HepG2 (cell line): ENCODE measurements at regions not wholly inside any gene's neighbourhood (a gene's known extent, or its start where the extent isn't known, plus 50 kb on each side); places are given as distances from the start of the nearest gene placed in this dataset.

Source experiments
- ATAC-seq: fragments of 200-7000 bp; cut with Tn5 transposase; 3 replicates; pipeline ENCODE4 v1.9.1; 2020; ENCODE audit warnings: mild to moderate bottlenecking, moderate library complexity
- BruUV-seq: library from RNA; stranded (reverse); fragments of 400-500 nt; replicated peaks from 2 replicates; lab custom pipeline; 2021; lab: Mats Ljungman, UMichigan
- CTCF ChIA-PET: fragments of 300-600 bp; formaldehyde crosslinking; extraction: SDS; loops from one replicate; lab custom pipeline; 2021; ENCODE audit warnings: low total read pairs, inconsistent platforms, low intra/inter-chr PET ratio; lab: Yijun Ruan, JAX
- POLR2A ChIA-PET: fragments of 350-600 bp; sonication (Branson Sonifier 250); formaldehyde crosslinking; loops from one replicate; lab custom pipeline; 2020; ENCODE audit warnings: antibody characterized with exemption, inconsistent platforms; lab: Yijun Ruan, JAX
- DNase-seq: peaks from one replicate; pipeline ENCODE4 v3.0.0-alpha.2; 2015; ENCODE audit warnings: low spot score
- FAIRE-seq: peaks from 3 replicates; lab custom pipeline; 2011; peaks lifted over from hg19 to GRCh38; lab: Jason Lieb, UNC
- H2AFZ ChIP-seq: one replicate; pipeline ENCODE4 v1.6.1; 2011; ENCODE audit warnings: low read length, inconsistent platforms
- H3K27ac ChIP-seq: fragments of 300-600 bp; 3 replicates; pipeline ENCODE4 v1.8.0; 2011; ENCODE audit warnings: mixed run types, mild to moderate bottlenecking, mixed read lengths, low read length, inconsistent platforms; ENCODE audit not compliant: insufficient read depth; ENCODE audit errors: extremely low read length
- H3K27me3 ChIP-seq, 2 experiments: fragments of 200-600 bp in 1 of 2; 2 replicates in 1 of 2; 3 replicates in 1 of 2; pipeline versions ENCODE4 v1.6.0 to v1.8.0; 2011; ENCODE audit warnings: low read length in 2 of 2, mild to moderate bottlenecking in 2 of 2, moderate library complexity in 2 of 2, inconsistent platforms in 1 of 2; ENCODE audit not compliant: insufficient read depth in 2 of 2, control insufficient read depth in 1 of 2
- H3K36me3 ChIP-seq, 2 experiments: fragments of 200-600 bp in 1 of 2; replicated peaks in 1 of 2; 2 replicates in 1 of 2; 3 replicates in 1 of 2; pipeline versions ENCODE4 v1.5.1 to v1.8.0; 2011; ENCODE audit warnings: low read length in 2 of 2, inconsistent platforms in 1 of 2; ENCODE audit not compliant: insufficient read depth in 2 of 2, control insufficient read depth in 1 of 2
- H3K4me1 ChIP-seq: 2 replicates; pipeline ENCODE4 v1.5.1; 2012; ENCODE audit warnings: low read length, inconsistent platforms; ENCODE audit not compliant: insufficient read depth
- H3K4me2 ChIP-seq: 2 replicates; pipeline ENCODE4 v1.6.0; 2011; ENCODE audit warnings: low read depth, low read length, inconsistent platforms
- H3K4me3 ChIP-seq, 3 experiments: fragments of 200-600 bp in 1 of 3; sonication (generic), shearing (Covaris generic) in 1 of 3; replicated peaks in 1 of 3; 2 replicates each; pipeline ENCODE4 v1.5.1; 2011 to 2016; ENCODE audit warnings: low read length in 3 of 3, inconsistent platforms in 2 of 3, low read depth in 2 of 3, mild to moderate bottlenecking in 2 of 3, control low read depth in 1 of 3, mixed read lengths in 1 of 3; ENCODE audit not compliant: insufficient read depth in 1 of 3
- H3K79me2 ChIP-seq: one replicate; pipeline ENCODE4 v1.6.1; 2011; ENCODE audit warnings: low read length, inconsistent platforms; ENCODE audit not compliant: insufficient read depth
- H3K9ac ChIP-seq: 2 replicates; pipeline ENCODE4 v1.6.0; 2011; ENCODE audit warnings: mild to moderate bottlenecking, low read depth, low read length, inconsistent platforms; ENCODE audit not compliant: insufficient read depth
- H3K9me3 ChIP-seq: 2 replicates; pipeline ENCODE4 v1.5.1; 2012; ENCODE audit warnings: mild to moderate bottlenecking, low read length
- H4K20me1 ChIP-seq: 2 replicates; pipeline ENCODE4 v1.6.0; 2011; ENCODE audit warnings: inconsistent platforms, mild to moderate bottlenecking, low read length, moderate library complexity; ENCODE audit not compliant: insufficient read depth
- ARNT2 ChIP-seq: sonication (generic); formaldehyde crosslinking; IDR thresholded peaks from 2 replicates; pipeline ENCODE4 v1.8.0; 2022; ENCODE audit warnings: mild to moderate bottlenecking, low read depth, missing genetic modification reagents, moderate library complexity
- BRCA1 ChIP-seq: sonication (generic); formaldehyde crosslinking; IDR thresholded peaks from 2 replicates; pipeline ENCODE4 v1.4.0; 2020; ENCODE audit warnings: missing genetic modification reagents
- CBX5 ChIP-seq: sonication (generic); formaldehyde crosslinking; IDR thresholded peaks from 2 replicates; pipeline ENCODE4 v1.4.0; 2020; ENCODE audit warnings: missing genetic modification reagents, borderline replicate concordance
- EP300 ChIP-seq, 3 experiments: sonication (generic) in 1 of 3; formaldehyde crosslinking in 1 of 3; IDR thresholded peaks; 2 replicates each; pipeline versions ENCODE4 v1.5.1 to v1.6.1; 2011 to 2020; ENCODE audit warnings: low read depth in 2 of 3, low read length in 2 of 3, borderline replicate concordance in 1 of 3, improper control_type of control experiment in 1 of 3, mild to moderate bottlenecking in 1 of 3, missing genetic modification reagents in 1 of 3, moderate library complexity in 1 of 3
- FLYWCH1 ChIP-seq: sonication (generic); formaldehyde crosslinking; IDR thresholded peaks from 2 replicates; pipeline ENCODE4 v1.8.1; 2023; ENCODE audit warnings: mild to moderate bottlenecking, missing genetic modification reagents
- FOSL2 ChIP-seq: sonication (generic); formaldehyde crosslinking; IDR thresholded peaks from 2 replicates; pipeline ENCODE4 v1.4.0; 2020; ENCODE audit warnings: missing genetic modification reagents
- FOXK1 ChIP-seq: sonication (generic); formaldehyde crosslinking; IDR thresholded peaks from 2 replicates; pipeline ENCODE4 v1.4.0; 2020; ENCODE audit warnings: low read depth, missing genetic modification reagents, borderline replicate concordance
- GFI1 ChIP-seq: sonication (generic); formaldehyde crosslinking; IDR thresholded peaks from 2 replicates; pipeline ENCODE4 v1.5.0; 2020; ENCODE audit warnings: missing genetic modification reagents, mild to moderate bottlenecking, borderline replicate concordance
- MBNL3 ChIP-seq: fragments of 250-450 bp; sonication (Bioruptor Pico); conservative IDR thresholded peaks from 2 replicates; pipeline ENCODE4 v1.8.0; 2022; ENCODE audit warnings: mild to moderate bottlenecking, inconsistent platforms
- MED1 ChIP-seq: sonication (generic); formaldehyde crosslinking; IDR thresholded peaks from 2 replicates; pipeline ENCODE4 v1.4.0; 2020; ENCODE audit warnings: missing genetic modification reagents
- NCOA2 ChIP-seq: sonication (generic); formaldehyde crosslinking; IDR thresholded peaks from 2 replicates; pipeline ENCODE4 v1.8.0; 2022; ENCODE audit warnings: inconsistent platforms
- NKX3-1 ChIP-seq: sonication (generic); formaldehyde crosslinking; IDR thresholded peaks from 2 replicates; pipeline ENCODE4 v1.5.0; 2020; ENCODE audit warnings: missing genetic modification reagents
- NR2F1 ChIP-seq, 2 experiments: fragments of 450-650 bp in 1 of 2; formaldehyde crosslinking in 1 of 2; IDR thresholded peaks; 2 replicates each; pipeline versions ENCODE4 v1.5.0 to v1.6.1; 2016 to 2020; ENCODE audit warnings: mild to moderate bottlenecking in 1 of 2, missing compliant biosample characterization in 1 of 2, missing genetic modification reagents in 1 of 2, moderate library complexity in 1 of 2
- NR2F2 ChIP-seq: IDR thresholded peaks from 2 replicates; pipeline ENCODE4 v1.6.1; 2012; ENCODE audit warnings: low read depth, inconsistent platforms, borderline replicate concordance
- PITX1 ChIP-seq: sonication (generic); formaldehyde crosslinking; IDR thresholded peaks from 2 replicates; pipeline ENCODE4 v1.5.1; 2020; ENCODE audit warnings: mild to moderate bottlenecking, missing genetic modification reagents
- SOX13 ChIP-seq, 3 experiments: fragments of 450-650 bp in 1 of 3; sonication (generic) in 1 of 3; formaldehyde crosslinking in 1 of 3; IDR thresholded peaks in 2 of 3; conservative IDR thresholded peaks in 1 of 3; 2 replicates each; pipeline versions ENCODE4 v1.5.0 to v1.6.1; 2016 to 2020; ENCODE audit warnings: antibody characterized with exemption in 1 of 3, mild to moderate bottlenecking in 1 of 3, missing compliant biosample characterization in 1 of 3, missing genetic modification reagents in 1 of 3, moderate library complexity in 1 of 3
- ZNF607 ChIP-seq: sonication (generic); formaldehyde crosslinking; IDR thresholded peaks from 2 replicates; pipeline ENCODE4 v1.5.1; 2020; ENCODE audit warnings: missing genetic modification reagents, mild to moderate bottlenecking, borderline replicate concordance
- ZNF83 ChIP-seq: sonication (generic); formaldehyde crosslinking; IDR thresholded peaks from 2 replicates; pipeline ENCODE4 v1.4.0; 2020; ENCODE audit warnings: missing genetic modification reagents, mild to moderate bottlenecking, borderline replicate concordance
- WGBS: methylation state at CpG from one replicate; pipeline ENCODE4 v1.1.6; 2017; ENCODE audit warnings: low lambda C conversion rate; 5-methylcytosine and 5-hydroxymethylcytosine counted together
- in situ Hi-C: cut with HindIII; loops from 2 replicates; pipeline ENCODE4 v1.10.0; 2017; ENCODE audit warnings: low pct_unique_long_range_greater_than_20kb; ENCODE audit not compliant: extremely low pct_ligation_motif_present
- intact Hi-C: fragments of 100-400 bp; cut with micrococcal nuclease; formaldehyde crosslinking; loops from one replicate; pipeline ENCODE4 v1.10.0; 2022; ENCODE audit not compliant: unreplicated experiment
- TF ChIP-seq, protein P1 (sequence below): sonication (generic); formaldehyde crosslinking; IDR thresholded peaks from 2 replicates; pipeline ENCODE4 v1.4.0; 2020; ENCODE audit warnings: missing genetic modification reagents
- TF ChIP-seq, protein P2 (sequence below): sonication (generic); formaldehyde crosslinking; IDR thresholded peaks from 2 replicates; pipeline ENCODE4 v1.4.0; 2020; ENCODE audit warnings: missing genetic modification reagents
- TF ChIP-seq, protein P3 (sequence below): sonication (generic); formaldehyde crosslinking; IDR thresholded peaks from 2 replicates; pipeline ENCODE4 v1.8.0; 2023; ENCODE audit warnings: mild to moderate bottlenecking, missing genetic modification reagents

DNA sequence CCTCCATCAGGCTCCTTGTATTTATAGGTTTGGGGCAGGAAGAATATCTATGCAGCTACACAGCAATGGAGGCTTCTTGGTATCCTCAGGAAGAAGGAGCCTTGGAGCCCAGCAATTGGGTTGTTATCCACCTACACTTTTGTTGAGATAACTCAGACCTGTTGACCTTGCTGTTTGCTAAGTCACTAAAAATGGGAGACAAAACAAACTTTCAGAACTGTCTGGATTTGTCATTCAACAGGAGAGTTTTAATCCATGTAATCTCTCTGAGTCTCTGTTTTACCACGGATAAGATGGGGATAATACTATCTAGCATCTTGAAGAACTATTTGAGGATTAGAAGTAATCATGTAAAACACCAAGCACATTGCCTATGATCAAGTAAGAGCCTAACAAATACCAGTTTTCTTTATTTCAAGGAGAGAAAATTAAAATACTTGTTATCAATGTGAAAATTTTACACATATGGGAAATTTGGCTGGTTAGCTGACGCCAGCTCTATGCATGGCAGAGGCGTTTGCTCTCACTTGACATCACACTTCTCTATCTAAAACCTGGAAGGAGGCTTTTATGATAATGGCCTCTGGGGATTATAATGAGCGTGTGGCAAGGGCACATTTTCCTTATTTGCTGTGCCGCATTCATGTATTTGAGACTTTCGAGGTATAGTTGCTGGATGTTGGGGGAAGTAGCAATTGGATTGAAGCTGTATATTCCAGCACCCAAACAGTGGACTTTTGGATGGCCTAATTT, 215.6 kb downstream of the PDCD6IP start:
- H3K4me1 ChIP-seq, result peaks cover 58% of the 10 kb centered on the region
- BruUV-seq, result no TSS peak
- no peaks in the 10 kb centered on the region for H3K79me2 ChIP-seq
- no peak overlapping the region for H3K9ac ChIP-seq
- ATAC-seq, result no peak
- no peaks in the 10 kb centered on the region for H3K9me3 ChIP-seq
- H2AFZ ChIP-seq, result no peak overlapping the region
- H4K20me1 ChIP-seq, result no peaks in the 10 kb centered on the region
- in situ Hi-C loops (no loop called here), intact Hi-C loops (no loop called here)
- FAIRE-seq, result peak; percentile 32
- H3K36me3 ChIP-seq, result no peaks in the 10 kb centered on the region
- H3K27ac ChIP-seq, result no peak overlapping the region
- 85% methylated on average over 6 of the region's 6 CpGs for WGBS
- peak; percentile 52 for DNase-seq
- no peak overlapping the region for H3K4me3 ChIP-seq
- no peak overlapping the region for H3K4me2 ChIP-seq
- CTCF ChIA-PET, result interaction anchor here (3.4 kb wide), 1 partner anchor 34 kb away, joined by 21 read pairs; no protein-coding TSS in a partner anchor
- no peaks in the 10 kb centered on the region for H3K27me3 ChIP-seq
- POLR2A ChIA-PET, result no interaction called here
- no peak for TF ChIP-seq ZNF607
- TF ChIP-seq, protein P1, sequence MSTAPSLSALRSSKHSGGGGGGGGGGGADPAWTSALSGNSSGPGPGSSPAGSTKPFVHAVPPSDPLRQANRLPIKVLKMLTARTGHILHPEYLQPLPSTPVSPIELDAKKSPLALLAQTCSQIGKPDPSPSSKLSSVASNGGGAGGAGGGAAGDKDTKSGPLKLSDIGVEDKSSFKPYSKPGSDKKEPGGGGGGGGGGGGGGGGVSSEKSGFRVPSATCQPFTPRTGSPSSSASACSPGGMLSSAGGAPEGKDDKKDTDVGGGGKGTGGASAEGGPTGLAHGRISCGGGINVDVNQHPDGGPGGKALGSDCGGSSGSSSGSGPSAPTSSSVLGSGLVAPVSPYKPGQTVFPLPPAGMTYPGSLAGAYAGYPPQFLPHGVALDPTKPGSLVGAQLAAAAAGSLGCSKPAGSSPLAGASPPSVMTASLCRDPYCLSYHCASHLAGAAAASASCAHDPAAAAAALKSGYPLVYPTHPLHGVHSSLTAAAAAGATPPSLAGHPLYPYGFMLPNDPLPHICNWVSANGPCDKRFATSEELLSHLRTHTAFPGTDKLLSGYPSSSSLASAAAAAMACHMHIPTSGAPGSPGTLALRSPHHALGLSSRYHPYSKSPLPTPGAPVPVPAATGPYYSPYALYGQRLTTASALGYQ (CRISPR knock-in tag), result 0 out of 2 replicates have a peak, but pooled peaks have one; percentile 31
- no peak for TF ChIP-seq SOX13 (IDR thresholded peaks at IDR 0.05)
- TF ChIP-seq SOX13 (CRISPR knock-in tag; conservative IDR thresholded peaks at IDR 0.05 in 1 of 2, IDR thresholded peaks at IDR 0.05 in 1 of 2), result peak in 1 of 2 experiments; percentile 40; a peak in 1 of 4 replicates
- TF ChIP-seq NR2F1 (CRISPR knock-in tag; IDR thresholded peaks at IDR 0.05), result peak; percentile 73 to 78; a peak in 3 of 4 replicates
- no peak for TF ChIP-seq ZNF83
- TF ChIP-seq EP300 (IDR thresholded peaks at IDR 0.05; ENCODE audit: low read depth in 2 of 2, low read length in 2 of 2), result 0 out of 4 replicates have a peak, but pooled peaks of 1 of the 2 experiments have one; percentile 21
- TF ChIP-seq EP300 (CRISPR knock-in tag; IDR thresholded peaks at IDR 0.05; ENCODE audit: borderline replicate concordance), result no peak
- peak; percentile 85 for TF ChIP-seq NR2F2
- no peak for TF ChIP-seq MED1 (CRISPR knock-in tag)
- no peak for TF ChIP-seq BRCA1
- TF ChIP-seq GFI1, result peak; percentile 75
- TF ChIP-seq FOSL2 (CRISPR knock-in tag), result peak; percentile 54; the same call in 1 of the 2 replicates
- TF ChIP-seq FOXK1 (CRISPR knock-in tag), result peak; percentile 24; the same call in 1 of the 2 replicates
- no peak for TF ChIP-seq ARNT2 (CRISPR knock-in tag)
- TF ChIP-seq PITX1 (CRISPR knock-in tag), result 0 out of 2 replicates have a peak, but pooled peaks have one; percentile 25
- TF ChIP-seq NCOA2 (CRISPR knock-in tag), result peak; percentile 33; the same call in 1 of the 2 replicates
- TF ChIP-seq CBX5 (CRISPR knock-in tag), result no peak
- no peak for TF ChIP-seq NKX3-1 (CRISPR knock-in tag)
- TF ChIP-seq MBNL3 (CRISPR knock-in tag), result no peak
- TF ChIP-seq, protein P2, sequence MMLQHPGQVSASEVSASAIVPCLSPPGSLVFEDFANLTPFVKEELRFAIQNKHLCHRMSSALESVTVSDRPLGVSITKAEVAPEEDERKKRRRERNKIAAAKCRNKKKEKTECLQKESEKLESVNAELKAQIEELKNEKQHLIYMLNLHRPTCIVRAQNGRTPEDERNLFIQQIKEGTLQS (CRISPR knock-in tag), result no peak
- no peak for TF ChIP-seq FLYWCH1 (CRISPR knock-in tag)
- TF ChIP-seq, protein P3, sequence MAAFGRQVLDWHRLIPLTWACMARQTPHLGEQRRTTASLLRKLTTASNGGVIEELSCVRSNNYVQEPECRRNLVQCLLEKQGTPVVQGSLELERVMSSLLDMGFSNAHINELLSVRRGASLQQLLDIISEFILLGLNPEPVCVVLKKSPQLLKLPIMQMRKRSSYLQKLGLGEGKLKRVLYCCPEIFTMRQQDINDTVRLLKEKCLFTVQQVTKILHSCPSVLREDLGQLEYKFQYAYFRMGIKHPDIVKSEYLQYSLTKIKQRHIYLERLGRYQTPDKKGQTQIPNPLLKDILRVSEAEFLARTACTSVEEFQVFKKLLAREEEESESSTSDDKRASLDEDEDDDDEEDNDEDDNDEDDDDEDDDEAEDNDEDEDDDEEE (CRISPR knock-in tag), result no peak
